ENCODE measurements at regions not wholly inside any gene's neighbourhood (a gene's known extent, or its start where the extent isn't known, plus 50 kb on each side); places are given as distances from the start of the nearest gene placed in this dataset.

DNA sequence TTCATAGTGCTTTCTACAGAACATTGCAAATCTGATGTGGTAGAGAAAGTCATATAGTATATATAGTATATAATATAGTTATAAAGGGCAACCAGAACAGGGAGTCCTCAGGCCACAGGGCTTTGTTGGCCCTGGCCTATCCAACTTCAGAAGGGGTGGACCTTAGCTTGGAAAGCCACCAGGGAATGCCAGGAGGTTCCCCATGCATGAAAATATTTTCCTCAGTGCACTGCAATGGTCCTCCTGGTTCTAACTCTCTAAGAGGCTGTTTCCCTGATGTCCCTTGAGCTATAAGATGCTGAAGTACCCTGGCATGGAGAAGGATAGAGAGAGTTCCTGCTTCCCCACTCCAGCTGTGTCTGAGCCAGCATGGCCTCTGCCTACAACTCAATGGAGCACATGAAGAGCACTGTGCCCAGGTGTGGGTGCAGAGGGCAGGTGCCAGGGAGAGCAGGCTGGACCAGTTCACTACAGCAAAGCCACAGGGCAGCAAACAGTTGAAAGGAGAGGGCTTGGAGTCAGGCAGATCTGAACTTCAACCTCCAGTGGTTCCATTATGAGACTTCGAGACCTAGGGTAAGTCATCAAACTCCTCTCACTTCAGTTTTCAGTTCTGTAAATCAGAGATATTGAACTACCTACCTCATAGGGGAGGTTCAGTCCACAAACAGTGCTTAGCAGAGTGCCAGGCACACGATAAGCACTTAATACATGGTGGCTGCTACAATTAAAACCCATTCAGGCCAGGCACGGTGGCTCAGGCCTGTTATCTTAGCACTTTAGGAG, 183.1 kb downstream of the SALL1 start:
- no peak overlapping the region for H3K27ac Mint-ChIP-seq
- ATAC-seq (no peak), DNase-seq (no peak)
- H3K36me3 Mint-ChIP-seq, result no peaks in the 10 kb centered on the region
- H3K4me1 Mint-ChIP-seq, result no peaks in the 10 kb centered on the region
- Histone ChIP-seq H3K9me3 (ENCODE audit: control insufficient read depth, insufficient read depth, low read length) (no peaks in the 10 kb centered on the region), H3K27ac (ENCODE audit: low read length) (no peak overlapping the region), H3K4me3 (ENCODE audit: low read length) (no peak overlapping the region), H3K36me3 (ENCODE audit: control insufficient read depth, insufficient read depth, low read length) (no peaks in the 10 kb centered on the region), H3K4me1 (ENCODE audit: control insufficient read depth, insufficient read depth, low read length) (no peaks in the 10 kb centered on the region), H3K27me3 (ENCODE audit: control insufficient read depth, insufficient read depth, low read length) (no peaks in the 10 kb centered on the region)
- TF ChIP-seq, protein P1, sequence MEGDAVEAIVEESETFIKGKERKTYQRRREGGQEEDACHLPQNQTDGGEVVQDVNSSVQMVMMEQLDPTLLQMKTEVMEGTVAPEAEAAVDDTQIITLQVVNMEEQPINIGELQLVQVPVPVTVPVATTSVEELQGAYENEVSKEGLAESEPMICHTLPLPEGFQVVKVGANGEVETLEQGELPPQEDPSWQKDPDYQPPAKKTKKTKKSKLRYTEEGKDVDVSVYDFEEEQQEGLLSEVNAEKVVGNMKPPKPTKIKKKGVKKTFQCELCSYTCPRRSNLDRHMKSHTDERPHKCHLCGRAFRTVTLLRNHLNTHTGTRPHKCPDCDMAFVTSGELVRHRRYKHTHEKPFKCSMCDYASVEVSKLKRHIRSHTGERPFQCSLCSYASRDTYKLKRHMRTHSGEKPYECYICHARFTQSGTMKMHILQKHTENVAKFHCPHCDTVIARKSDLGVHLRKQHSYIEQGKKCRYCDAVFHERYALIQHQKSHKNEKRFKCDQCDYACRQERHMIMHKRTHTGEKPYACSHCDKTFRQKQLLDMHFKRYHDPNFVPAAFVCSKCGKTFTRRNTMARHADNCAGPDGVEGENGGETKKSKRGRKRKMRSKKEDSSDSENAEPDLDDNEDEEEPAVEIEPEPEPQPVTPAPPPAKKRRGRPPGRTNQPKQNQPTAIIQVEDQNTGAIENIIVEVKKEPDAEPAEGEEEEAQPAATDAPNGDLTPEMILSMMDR (IDR thresholded peaks at IDR 0.05), result no peak
- 73% methylated on average over 3 of the region's 3 CpGs for WGBS (ENCODE audit: insufficient coverage)
- intact Hi-C loops (cut with micrococcal nuclease), result no loop called here
- H3K27me3 Mint-ChIP-seq (ENCODE audit: low read depth in 2 of 2), result peaks cover 8 to 12% of the 10 kb centered on the region in 2 donors
- no peaks in the 10 kb centered on the region for H3K9me3 Mint-ChIP-seq
- no peak overlapping the region for H3K4me3 Mint-ChIP-seq

DNA sequence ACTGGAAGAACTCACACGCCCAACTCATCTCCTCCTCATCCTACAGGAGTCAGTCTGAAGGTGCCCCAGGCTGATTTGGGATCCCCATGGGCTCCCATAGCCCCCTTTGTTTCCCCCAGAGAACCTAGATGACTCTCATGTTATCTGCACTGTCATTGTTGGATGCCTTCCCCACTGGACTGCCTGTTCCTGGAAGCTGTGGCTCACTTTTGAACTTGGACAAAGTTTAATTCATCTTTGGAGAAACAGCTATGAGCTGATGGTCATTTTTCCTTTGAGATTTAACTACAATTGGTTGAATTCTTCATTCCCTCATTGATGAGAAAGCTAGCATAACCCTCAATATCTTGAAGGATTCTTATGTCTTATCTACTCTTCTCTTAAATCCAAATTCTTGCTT, 186.6 kb downstream of the SALL1 start:
- intact Hi-C loops (cut with micrococcal nuclease), result no loop called here
- Histone ChIP-seq H3K4me1 (ENCODE audit: control insufficient read depth, insufficient read depth, low read length) (no peaks in the 10 kb centered on the region), H3K27ac (ENCODE audit: low read length) (no peak overlapping the region), H3K36me3 (ENCODE audit: control insufficient read depth, insufficient read depth, low read length) (no peaks in the 10 kb centered on the region), H3K27me3 (ENCODE audit: control insufficient read depth, insufficient read depth, low read length) (no peaks in the 10 kb centered on the region), H3K9me3 (ENCODE audit: control insufficient read depth, insufficient read depth, low read length) (no peaks in the 10 kb centered on the region), H3K4me3 (ENCODE audit: low read length) (no peak overlapping the region)
- H3K4me3 Mint-ChIP-seq, result no peak overlapping the region
- 50% methylated on average over 1 of the region's 1 CpG for WGBS (ENCODE audit: insufficient coverage)
- no peak for ATAC-seq
- H3K36me3 Mint-ChIP-seq, result no peaks in the 10 kb centered on the region
- no peak for DNase-seq
- TF ChIP-seq, protein P1 (IDR thresholded peaks at IDR 0.05), result no peak
- H3K4me1 Mint-ChIP-seq, result no peaks in the 10 kb centered on the region
- no peak overlapping the region for H3K27ac Mint-ChIP-seq
- H3K27me3 Mint-ChIP-seq (ENCODE audit: low read depth in 2 of 2), result peaks cover 7% of the 10 kb centered on the region in 2 donors
- no peaks in the 10 kb centered on the region for H3K9me3 Mint-ChIP-seq

DNA sequence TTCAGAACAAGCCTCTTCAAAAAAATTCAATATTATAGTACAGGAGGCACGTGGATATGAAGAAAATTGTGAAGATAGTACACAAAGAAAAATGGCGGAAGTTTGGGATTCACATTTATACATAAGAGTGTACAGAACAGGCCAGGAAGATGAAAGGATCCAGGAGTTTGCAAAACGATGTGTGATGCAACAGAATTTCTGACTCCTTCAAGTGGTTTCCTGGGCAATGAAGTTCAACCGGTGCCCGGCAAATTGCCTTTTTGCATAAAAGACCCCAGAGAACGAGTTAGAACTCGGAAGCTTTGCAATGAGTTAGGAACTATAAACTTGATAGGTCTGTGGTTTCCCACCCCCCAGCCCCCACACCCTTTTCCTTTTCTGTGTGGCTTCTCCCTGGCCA, 189.1 kb downstream of the SALL1 start:
- Histone ChIP-seq H3K4me1 (ENCODE audit: control insufficient read depth, insufficient read depth, low read length) (no peaks in the 10 kb centered on the region), H3K9me3 (ENCODE audit: control insufficient read depth, insufficient read depth, low read length) (no peaks in the 10 kb centered on the region), H3K4me3 (ENCODE audit: low read length) (no peak overlapping the region), H3K36me3 (ENCODE audit: control insufficient read depth, insufficient read depth, low read length) (no peaks in the 10 kb centered on the region), H3K27me3 (ENCODE audit: control insufficient read depth, insufficient read depth, low read length) (no peaks in the 10 kb centered on the region), H3K27ac (ENCODE audit: low read length) (no peak overlapping the region)
- DNase-seq (no peak), ATAC-seq (no peak)
- TF ChIP-seq, protein P1 (IDR thresholded peaks at IDR 0.05), result no peak
- peaks cover 5 to 6% of the 10 kb centered on the region in 2 donors for H3K27me3 Mint-ChIP-seq (ENCODE audit: low read depth in 2 of 2)
- WGBS (ENCODE audit: insufficient coverage), result 64% methylated on average over 6 of the region's 7 CpGs
- no peak overlapping the region for H3K4me3 Mint-ChIP-seq
- intact Hi-C loops (cut with micrococcal nuclease), result no loop called here
- H3K9me3 Mint-ChIP-seq, result no peaks in the 10 kb centered on the region
- no peak overlapping the region for H3K27ac Mint-ChIP-seq
- H3K4me1 Mint-ChIP-seq, result no peaks in the 10 kb centered on the region
- no peaks in the 10 kb centered on the region for H3K36me3 Mint-ChIP-seq
